ENCODE measurements at regions not wholly inside any gene's neighbourhood (a gene's known extent, or its start where the extent isn't known, plus 50 kb on each side); places are given as distances from the start of the nearest gene placed in this dataset.

GRCh38 chr15:87576486-87577176 lies 679.9 kb downstream of the NTRK3 start:
- no peak overlapping the region for H3K4me3 ChIP-seq (ENCODE audit: low read length)
- no peaks in the 10 kb centered on the region for H3K36me3 ChIP-seq (ENCODE audit: control insufficient read depth, insufficient read depth, low read length, severe bottlenecking)
- no peaks in the 10 kb centered on the region for H3K27me3 ChIP-seq (replicated peaks; ENCODE audit: control insufficient read depth, insufficient read depth, low read length)
- H3K9ac ChIP-seq (ENCODE audit: low read length) = no peak overlapping the region
- H3K9me3 ChIP-seq (ENCODE audit: control insufficient read depth, low read length) = no peaks in the 10 kb centered on the region
- no peak for DNase-seq (ENCODE audit: low read depth)
- no peaks in the 10 kb centered on the region for H3K4me1 ChIP-seq (ENCODE audit: control insufficient read depth, insufficient read depth, low read length)

- DNase-seq (ENCODE audit: low read depth) = no peak
- H3K4me3 ChIP-seq (ENCODE audit: low read length) = no peak overlapping the region
- no peaks in the 10 kb centered on the region for H3K4me1 ChIP-seq (ENCODE audit: control insufficient read depth, insufficient read depth, low read length)
- H3K9ac ChIP-seq (ENCODE audit: low read length) = no peak overlapping the region
- no peaks in the 10 kb centered on the region for H3K27me3 ChIP-seq (replicated peaks; ENCODE audit: control insufficient read depth, insufficient read depth, low read length)
- H3K36me3 ChIP-seq (ENCODE audit: control insufficient read depth, insufficient read depth, low read length, severe bottlenecking) = no peaks in the 10 kb centered on the region
- no peaks in the 10 kb centered on the region for H3K9me3 ChIP-seq (ENCODE audit: control insufficient read depth, low read length)
Observed at GRCh38 chr15:87575896-87576473, 680.6 kb downstream of the NTRK3 start.

GRCh38 chr15:87573534-87573933 lies 683.0 kb downstream of the NTRK3 start:
- no peak for DNase-seq (ENCODE audit: low read depth)
- Histone ChIP-seq H3K9me3 (ENCODE audit: control insufficient read depth, low read length) (no peaks in the 10 kb centered on the region), H3K9ac (ENCODE audit: low read length) (no peak overlapping the region)

GRCh38 chr15:87573039-87573438 lies 683.5 kb downstream of the NTRK3 start:
- no peak overlapping the region for H3K4me3 ChIP-seq (ENCODE audit: low read length)
- H3K4me1 ChIP-seq (ENCODE audit: control insufficient read depth, insufficient read depth, low read length) = no peaks in the 10 kb centered on the region
- DNase-seq (ENCODE audit: low read depth) = no peak
- no peaks in the 10 kb centered on the region for H3K9me3 ChIP-seq (ENCODE audit: control insufficient read depth, low read length)
- H3K36me3 ChIP-seq (ENCODE audit: control insufficient read depth, insufficient read depth, low read length, severe bottlenecking) = no peaks in the 10 kb centered on the region
- H3K9ac ChIP-seq (ENCODE audit: low read length) = no peak overlapping the region
- no peaks in the 10 kb centered on the region for H3K27me3 ChIP-seq (replicated peaks; ENCODE audit: control insufficient read depth, insufficient read depth, low read length)

More at GRCh38 chr15:87573534-87573933, 683.0 kb downstream of the NTRK3 start:
- H3K27me3 ChIP-seq (replicated peaks; ENCODE audit: control insufficient read depth, insufficient read depth, low read length) = no peaks in the 10 kb centered on the region
- no peaks in the 10 kb centered on the region for H3K4me1 ChIP-seq (ENCODE audit: control insufficient read depth, insufficient read depth, low read length)
- H3K4me3 ChIP-seq (ENCODE audit: low read length) = no peak overlapping the region
- H3K36me3 ChIP-seq (ENCODE audit: control insufficient read depth, insufficient read depth, low read length, severe bottlenecking) = no peaks in the 10 kb centered on the region

GRCh38 chr15:87572381-87572910 lies 684.1 kb downstream of the NTRK3 start:
- no peaks in the 10 kb centered on the region for H3K27me3 ChIP-seq (replicated peaks; ENCODE audit: control insufficient read depth, insufficient read depth, low read length)
- no peak overlapping the region for H3K9ac ChIP-seq (ENCODE audit: low read length)
- H3K4me3 ChIP-seq (ENCODE audit: low read length) = no peak overlapping the region
- no peaks in the 10 kb centered on the region for H3K9me3 ChIP-seq (ENCODE audit: control insufficient read depth, low read length)
- DNase-seq (ENCODE audit: low read depth) = no peak
- H3K36me3 ChIP-seq (ENCODE audit: control insufficient read depth, insufficient read depth, low read length, severe bottlenecking) = no peaks in the 10 kb centered on the region
- no peaks in the 10 kb centered on the region for H3K4me1 ChIP-seq (ENCODE audit: control insufficient read depth, insufficient read depth, low read length)

- Histone ChIP-seq H3K9ac (ENCODE audit: low read length) (no peak overlapping the region), H3K4me1 (ENCODE audit: control insufficient read depth, insufficient read depth, low read length) (no peaks in the 10 kb centered on the region), H3K27me3 (replicated peaks; ENCODE audit: control insufficient read depth, insufficient read depth, low read length) (peaks cover 8% of the 10 kb centered on the region), H3K4me3 (ENCODE audit: low read length) (no peak overlapping the region), H3K36me3 (ENCODE audit: control insufficient read depth, insufficient read depth, low read length, severe bottlenecking) (no peaks in the 10 kb centered on the region), H3K9me3 (ENCODE audit: control insufficient read depth, low read length) (no peaks in the 10 kb centered on the region)
- DNase-seq (ENCODE audit: low read depth) = no peak
Observed at GRCh38 chr15:87570206-87570605, 686.3 kb downstream of the NTRK3 start.

- Histone ChIP-seq H3K4me3 (ENCODE audit: low read length) (no peak overlapping the region), H3K9me3 (ENCODE audit: control insufficient read depth, low read length) (no peaks in the 10 kb centered on the region), H3K4me1 (ENCODE audit: control insufficient read depth, insufficient read depth, low read length) (no peaks in the 10 kb centered on the region), H3K36me3 (ENCODE audit: control insufficient read depth, insufficient read depth, low read length, severe bottlenecking) (no peaks in the 10 kb centered on the region), H3K27me3 (replicated peaks; ENCODE audit: control insufficient read depth, insufficient read depth, low read length) (peaks cover 8% of the 10 kb centered on the region), H3K9ac (ENCODE audit: low read length) (no peak overlapping the region)
- DNase-seq (ENCODE audit: low read depth) = no peak
Observed at GRCh38 chr15:87569581-87569980, 687.0 kb downstream of the NTRK3 start.

- no peak for DNase-seq (ENCODE audit: low read depth)
- no peaks in the 10 kb centered on the region for H3K36me3 ChIP-seq (ENCODE audit: control insufficient read depth, insufficient read depth, low read length, severe bottlenecking)
- no peaks in the 10 kb centered on the region for H3K9me3 ChIP-seq (ENCODE audit: control insufficient read depth, low read length)
- no peak overlapping the region for H3K9ac ChIP-seq (ENCODE audit: low read length)
- H3K4me3 ChIP-seq (ENCODE audit: low read length) = no peak overlapping the region
- peaks cover 8% of the 10 kb centered on the region for H3K27me3 ChIP-seq (replicated peaks; ENCODE audit: control insufficient read depth, insufficient read depth, low read length)
- no peaks in the 10 kb centered on the region for H3K4me1 ChIP-seq (ENCODE audit: control insufficient read depth, insufficient read depth, low read length)
Observed at GRCh38 chr15:87567406-87568030, 689.0 kb downstream of the NTRK3 start.

GRCh38 chr15:87566236-87566635 lies 690.3 kb downstream of the NTRK3 start:
- no peak overlapping the region for H3K9ac ChIP-seq (ENCODE audit: low read length)
- H3K9me3 ChIP-seq (ENCODE audit: control insufficient read depth, low read length) = no peaks in the 10 kb centered on the region
- DNase-seq (ENCODE audit: low read depth) = no peak
- no peaks in the 10 kb centered on the region for H3K4me1 ChIP-seq (ENCODE audit: control insufficient read depth, insufficient read depth, low read length)
- no peaks in the 10 kb centered on the region for H3K36me3 ChIP-seq (ENCODE audit: control insufficient read depth, insufficient read depth, low read length, severe bottlenecking)
- H3K27me3 ChIP-seq (replicated peaks; ENCODE audit: control insufficient read depth, insufficient read depth, low read length) = peaks cover 8% of the 10 kb centered on the region
- no peak overlapping the region for H3K4me3 ChIP-seq (ENCODE audit: low read length)

GRCh38 chr15:87564681-87565080 lies 691.9 kb downstream of the NTRK3 start:
- Histone ChIP-seq H3K4me1 (ENCODE audit: control insufficient read depth, insufficient read depth, low read length) (no peaks in the 10 kb centered on the region), H3K9ac (ENCODE audit: low read length) (no peak overlapping the region), H3K27me3 (replicated peaks; ENCODE audit: control insufficient read depth, insufficient read depth, low read length) (peaks cover 8% of the 10 kb centered on the region), H3K4me3 (ENCODE audit: low read length) (no peak overlapping the region), H3K36me3 (ENCODE audit: control insufficient read depth, insufficient read depth, low read length, severe bottlenecking) (no peaks in the 10 kb centered on the region), H3K9me3 (ENCODE audit: control insufficient read depth, low read length) (no peaks in the 10 kb centered on the region)
- no peak for DNase-seq (ENCODE audit: low read depth)

GRCh38 chr15:87563869-87564268 lies 692.7 kb downstream of the NTRK3 start:
- no peaks in the 10 kb centered on the region for H3K4me1 ChIP-seq (ENCODE audit: control insufficient read depth, insufficient read depth, low read length)
- no peak overlapping the region for H3K4me3 ChIP-seq (ENCODE audit: low read length)
- no peak for DNase-seq (ENCODE audit: low read depth)
- no peaks in the 10 kb centered on the region for H3K36me3 ChIP-seq (ENCODE audit: control insufficient read depth, insufficient read depth, low read length, severe bottlenecking)
- H3K9me3 ChIP-seq (ENCODE audit: control insufficient read depth, low read length) = no peaks in the 10 kb centered on the region
- H3K27me3 ChIP-seq (replicated peaks; ENCODE audit: control insufficient read depth, insufficient read depth, low read length) = peaks cover 8% of the 10 kb centered on the region
- no peak overlapping the region for H3K9ac ChIP-seq (ENCODE audit: low read length)

All from adipocyte (in vitro differentiated cells).